HCT116 (cell line): ENCODE measurements at regions not wholly inside any gene's neighbourhood (a gene's known extent, or its start where the extent isn't known, plus 50 kb on each side); places are given as distances from the start of the nearest gene placed in this dataset.

Experiments used
- ATAC-seq: fragments of 200-7000 bp; cut with Tn5 transposase; 2 replicates; pipeline ENCODE4 v1.9.1; 2020; ENCODE audit warnings: mild to moderate bottlenecking, moderate library complexity
- BruUV-seq: library from RNA; stranded (reverse); fragments of 400-500 nt; replicated peaks from 2 replicates; lab custom pipeline; 2021; lab: Mats Ljungman, UMichigan
- CTCF ChIA-PET: fragments of 300-600 bp; sonication (Branson Sonifier 250); formaldehyde crosslinking; loops from one replicate; lab custom pipeline; 2021; ENCODE audit warnings: antibody characterized with exemption; lab: Charles Lee
- POLR2A ChIA-PET: fragments of 300-600, 350-600 bp; sonication (Branson Sonifier 250); formaldehyde crosslinking; loops from one replicate; lab custom pipeline; 2021; ENCODE audit warnings: antibody characterized with exemption; lab: Charles Lee
- RAD21 ChIA-PET, 2 experiments: fragments of 300-600 bp; sonication (Branson Sonifier 250); formaldehyde crosslinking; loops; one replicate each; lab custom pipeline; 2023; ENCODE audit warnings: low total read pairs in 2 of 2; ENCODE audit not compliant: uncharacterized antibody in 2 of 2, unreplicated experiment in 2 of 2, low non-redundant PET in 1 of 2; lab: Charles Lee
- DNase-seq: peaks from one replicate; pipeline ENCODE4 v3.0.0-alpha.2; 2010; ENCODE audit warnings: low read depth, low spot score
- H2AFZ ChIP-seq: fragments of 200-600 bp; shearing (Covaris generic), sonication (generic); 2 replicates; pipeline ENCODE4 v1.6.1; 2017; ENCODE audit warnings: low read depth, mixed run types, mixed read lengths, antibody characterized with exemption, low read length; ENCODE audit not compliant: poor library complexity, severe bottlenecking
- H3K27ac ChIP-seq: 2 replicates; pipeline ENCODE4 v1.5.1; 2012; ENCODE audit warnings: low read depth, low read length
- H3K27me3 ChIP-seq: fragments of 200-600 bp; sonication (generic); 2 replicates; pipeline ENCODE4 v1.6.1; 2016; ENCODE audit warnings: mixed run types, low read length, mixed read lengths; ENCODE audit not compliant: insufficient read depth
- H3K36me3 ChIP-seq, 2 experiments: fragments of 200-500 bp in 1 of 2; fragments of 200-600 bp in 1 of 2; sonication (Bioruptor generic) in 1 of 2; sonication (generic) in 1 of 2; 2 replicates each; pipeline versions ENCODE4 v1.5.1 to v1.6.1; 2014 to 2016; ENCODE audit warnings: low read length in 2 of 2, inconsistent platforms in 1 of 2, mixed read lengths in 1 of 2, mixed run types in 1 of 2; ENCODE audit not compliant: insufficient read depth in 2 of 2, control insufficient read depth in 1 of 2
- H3K4me1 ChIP-seq, 2 experiments: fragments of 200-600 bp in 1 of 2; sonication (generic) in 1 of 2; 2 replicates each; pipeline versions ENCODE4 v1.5.1 to v1.6.1; 2012 to 2017; ENCODE audit warnings: low read length in 2 of 2, inconsistent platforms in 1 of 2, mild to moderate bottlenecking in 1 of 2, mixed read lengths in 1 of 2, mixed run types in 1 of 2, moderate library complexity in 1 of 2; ENCODE audit not compliant: insufficient read depth in 2 of 2, control insufficient read depth in 1 of 2
- H3K4me2 ChIP-seq: fragments of 200-600 bp; sonication (generic); 2 replicates; pipeline ENCODE4 v1.6.1; 2017; ENCODE audit warnings: mixed run types, low read length, mixed read lengths
- H3K4me3 ChIP-seq, 2 experiments: fragments of 200-600 bp in 1 of 2; sonication (generic) in 1 of 2; replicated peaks in 1 of 2; 2 replicates each; pipeline ENCODE4 v1.5.1; 2011 to 2016; ENCODE audit warnings: low read length in 2 of 2, control low read depth in 1 of 2, low read depth in 1 of 2, mild to moderate bottlenecking in 1 of 2, mixed read lengths in 1 of 2, mixed run types in 1 of 2
- H3K79me2 ChIP-seq: fragments of 200-600 bp; sonication (generic); 2 replicates; pipeline ENCODE4 v1.6.1; 2017; ENCODE audit warnings: mild to moderate bottlenecking, mixed run types, low read length, moderate library complexity, mixed read lengths; ENCODE audit not compliant: insufficient read depth
- H3K9ac ChIP-seq: fragments of 200-600 bp; sonication (generic); 2 replicates; pipeline ENCODE4 v1.6.1; 2016; ENCODE audit warnings: low read length, mixed read lengths
- H3K9me2 ChIP-seq: fragments of 200-600 bp; sonication (generic), shearing (Covaris generic); 2 replicates; pipeline ENCODE4 v1.6.1; 2017; ENCODE audit warnings: mixed run types, mild to moderate bottlenecking, moderate library complexity; ENCODE audit not compliant: insufficient read depth
- H3K9me3 ChIP-seq, 2 experiments: fragments of 200-500 bp in 1 of 2; fragments of 200-600 bp in 1 of 2; sonication (Bioruptor generic) in 1 of 2; sonication (generic) in 1 of 2; 2 replicates each; pipeline ENCODE4 v1.6.1; 2014 to 2017; ENCODE audit warnings: low read length in 2 of 2, mixed read lengths in 2 of 2, inconsistent platforms in 1 of 2, low read depth in 1 of 2, mild to moderate bottlenecking in 1 of 2, mixed run types in 1 of 2, moderate library complexity in 1 of 2; ENCODE audit not compliant: control insufficient read depth in 1 of 2, insufficient read depth in 1 of 2
- H4K20me1 ChIP-seq: fragments of 200-600 bp; sonication (generic), shearing (Covaris generic); 2 replicates; pipeline ENCODE4 v1.6.1; 2017; ENCODE audit warnings: mixed run types, mild to moderate bottlenecking, moderate library complexity; ENCODE audit not compliant: insufficient read depth
- ATF3 ChIP-seq: IDR thresholded peaks from 2 replicates; pipeline ENCODE4 v1.6.1; 2012
- CBX3 ChIP-seq: IDR thresholded peaks from 2 replicates; pipeline ENCODE4 v1.6.1; 2012; ENCODE audit warnings: low read depth
- CEBPB ChIP-seq: IDR thresholded peaks from 2 replicates; pipeline ENCODE4 v1.6.1; 2012; ENCODE audit warnings: low read depth
- CTCF ChIP-seq, 3 experiments: fragments of 200-600 bp in 1 of 3; sonication (generic) in 1 of 3; IDR thresholded peaks in 2 of 3; conservative IDR thresholded peaks in 1 of 3; 2 replicates each; pipeline ENCODE4 v1.5.1; 2012 to 2017; ENCODE audit warnings: low read depth in 2 of 3, low read length in 2 of 3, antibody characterized with exemption in 1 of 3, borderline replicate concordance in 1 of 3, control low read depth in 1 of 3, mild to moderate bottlenecking in 1 of 3, mixed read lengths in 1 of 3, mixed run types in 1 of 3, moderate library complexity in 1 of 3; ENCODE audit not compliant: insufficient read depth in 1 of 3
- EGR1 ChIP-seq: IDR thresholded peaks from 2 replicates; pipeline ENCODE4 v1.6.1; 2012; ENCODE audit warnings: low read depth
- ELF1 ChIP-seq: IDR thresholded peaks from 2 replicates; pipeline ENCODE4 v1.6.1; 2012; ENCODE audit warnings: low read depth, borderline replicate concordance
- EZH2 ChIP-seq: fragments of 200-600 bp; sonication (generic); IDR thresholded peaks from 2 replicates; pipeline ENCODE4 v1.6.1; 2017; ENCODE audit warnings: antibody characterized with exemption, mixed run types
- FOSL1 ChIP-seq: IDR thresholded peaks from 2 replicates; pipeline ENCODE4 v1.6.1; 2012; ENCODE audit warnings: low read depth
- JUND ChIP-seq: IDR thresholded peaks from 2 replicates; pipeline ENCODE4 v1.6.1; 2012
- MAX ChIP-seq: IDR thresholded peaks from 2 replicates; pipeline ENCODE4 v1.6.1; 2012
- POLR2A ChIP-seq: IDR thresholded peaks from 2 replicates; pipeline ENCODE4 v1.7.0; 2011; ENCODE audit warnings: borderline replicate concordance; ENCODE audit not compliant: insufficient read depth, insufficient read length; ENCODE audit errors: extremely low read depth
- RAD21 ChIP-seq: IDR thresholded peaks from 2 replicates; pipeline ENCODE4 v1.6.1; 2012; ENCODE audit warnings: low read depth, mild to moderate bottlenecking
- REST ChIP-seq: IDR thresholded peaks from 2 replicates; pipeline ENCODE4 v1.6.1; 2012; ENCODE audit warnings: low read depth
- SIN3A ChIP-seq: IDR thresholded peaks from 2 replicates; pipeline ENCODE4 v1.6.1; 2012; ENCODE audit warnings: low read depth
- SP1 ChIP-seq: IDR thresholded peaks from 2 replicates; pipeline ENCODE4 v1.6.1; 2012; ENCODE audit warnings: low read depth
- SRF ChIP-seq: IDR thresholded peaks from 2 replicates; pipeline ENCODE4 v1.6.1; 2012; ENCODE audit warnings: low read depth
- TCF7L2 ChIP-seq: IDR thresholded peaks from 2 replicates; pipeline ENCODE4 v1.7.0; 2011; ENCODE audit warnings: borderline replicate concordance, inconsistent platforms; ENCODE audit not compliant: insufficient read depth, insufficient read length; ENCODE audit errors: extremely low read depth
- YY1 ChIP-seq: IDR thresholded peaks from 2 replicates; pipeline ENCODE4 v1.6.1; 2011; ENCODE audit warnings: low read length, low read depth, moderate library complexity, mild to moderate bottlenecking; ENCODE audit not compliant: insufficient replicate concordance; ENCODE audit errors: extremely low read depth
- ZBTB33 ChIP-seq: IDR thresholded peaks from 2 replicates; pipeline ENCODE4 v1.6.1; 2011; ENCODE audit warnings: mild to moderate bottlenecking, low read length, moderate library complexity; ENCODE audit not compliant: insufficient replicate concordance; ENCODE audit errors: extremely low read depth
- ZNF274 ChIP-seq: fragments of 200-500 bp; sonication (Bioruptor generic); IDR thresholded peaks from 2 replicates; pipeline ENCODE4 v1.6.1; 2014; ENCODE audit warnings: mild to moderate bottlenecking, low read depth, low read length, inconsistent platforms
- intact Hi-C: fragments of 100-400 bp; cut with micrococcal nuclease; formaldehyde crosslinking; loops from 2 replicates; pipeline ENCODE4 v1.10.0; 2022

GRCh38 chr21:41651406-41651805 is 115.4 kb downstream of the RIPK4 start:
- Histone ChIP-seq H3K9ac (no peak overlapping the region), H3K4me3 (no peak overlapping the region), H3K4me1 (peaks cover 0 to 5% of the 10 kb centered on the region in 2 experiments; a peak in 2 of 4 replicates), H3K79me2 (no peaks in the 10 kb centered on the region)
- TF ChIP-seq RAD21 (no peak), EGR1 (no peak), ELF1 (no peak), CBX3 (no peak), YY1 (no peak), EZH2 (no peak), JUND (no peak), FOSL1 (no peak), POLR2A (no peak), ZNF274 (no peak), MAX (no peak), CTCF (IDR thresholded peaks at IDR 0.05 in 2 of 3, conservative IDR thresholded peaks at IDR 0.05 in 1 of 3; ENCODE audit: borderline replicate concordance in 1 of 3, insufficient read depth in 1 of 3, low read depth in 2 of 3, low read length in 2 of 3) (no peak), ZBTB33 (no peak), SRF (no peak), SP1 (no peak), TCF7L2 (no peak), REST (no peak), ATF3 (no peak), CEBPB (no peak), SIN3A (no peak)
- TF ChIP-seq, all 23 proteins: peak for 0
- intact Hi-C loops = no loop called here
- no TSS peak for BruUV-seq
- no peaks in the 10 kb centered on the region for H3K27me3 ChIP-seq
- H4K20me1 ChIP-seq = no peaks in the 10 kb centered on the region
- H2AFZ ChIP-seq = no peak overlapping the region
- no peaks in the 10 kb centered on the region for H3K9me3 ChIP-seq
- H3K27ac ChIP-seq = no peak overlapping the region
- no peak for DNase-seq
- H3K4me2 ChIP-seq = no peak overlapping the region
- H3K9me2 ChIP-seq = no peaks in the 10 kb centered on the region
- no peaks in the 10 kb centered on the region for H3K36me3 ChIP-seq
- ATAC-seq = no peak
- ChIA-PET RAD21 (no interaction called here), POLR2A (no interaction called here), CTCF (no interaction called here)
